ENCODE measurements at regions not wholly inside any gene's neighbourhood (a gene's known extent, or its start where the extent isn't known, plus 50 kb on each side); places are given as distances from the start of the nearest gene placed in this dataset.

DNA sequence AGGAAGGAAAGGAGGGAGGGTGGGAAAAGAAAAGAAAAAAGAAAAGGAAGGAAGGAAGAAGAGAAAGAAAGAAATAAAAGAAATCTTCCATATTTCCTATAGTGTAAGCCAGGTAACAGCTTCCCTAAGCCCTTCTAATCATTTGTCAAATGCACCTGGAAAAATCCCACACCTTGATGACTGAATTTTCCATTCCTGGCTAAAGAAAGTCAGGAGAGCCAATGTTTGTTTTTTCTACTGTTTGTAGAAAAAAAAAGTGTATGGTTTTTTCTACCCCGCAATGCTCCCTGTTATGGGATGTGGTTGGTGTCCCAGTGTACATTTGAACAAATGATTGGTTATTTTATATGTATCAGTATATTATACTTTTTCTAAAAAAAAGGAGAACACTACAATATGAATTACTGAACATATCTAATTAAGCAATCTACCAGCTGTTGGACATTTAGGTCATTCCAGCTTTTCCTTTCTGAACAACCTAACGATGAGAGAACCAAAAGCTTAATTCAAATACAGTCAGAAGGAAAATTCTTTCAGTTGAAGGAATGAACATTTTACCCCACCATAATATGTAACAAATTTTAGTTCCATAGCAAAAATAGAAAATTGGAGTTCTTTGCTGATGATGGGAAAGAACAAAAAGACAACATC lies 355.0 kb downstream of the SETD4 start:
- TF ChIP-seq, protein P1, sequence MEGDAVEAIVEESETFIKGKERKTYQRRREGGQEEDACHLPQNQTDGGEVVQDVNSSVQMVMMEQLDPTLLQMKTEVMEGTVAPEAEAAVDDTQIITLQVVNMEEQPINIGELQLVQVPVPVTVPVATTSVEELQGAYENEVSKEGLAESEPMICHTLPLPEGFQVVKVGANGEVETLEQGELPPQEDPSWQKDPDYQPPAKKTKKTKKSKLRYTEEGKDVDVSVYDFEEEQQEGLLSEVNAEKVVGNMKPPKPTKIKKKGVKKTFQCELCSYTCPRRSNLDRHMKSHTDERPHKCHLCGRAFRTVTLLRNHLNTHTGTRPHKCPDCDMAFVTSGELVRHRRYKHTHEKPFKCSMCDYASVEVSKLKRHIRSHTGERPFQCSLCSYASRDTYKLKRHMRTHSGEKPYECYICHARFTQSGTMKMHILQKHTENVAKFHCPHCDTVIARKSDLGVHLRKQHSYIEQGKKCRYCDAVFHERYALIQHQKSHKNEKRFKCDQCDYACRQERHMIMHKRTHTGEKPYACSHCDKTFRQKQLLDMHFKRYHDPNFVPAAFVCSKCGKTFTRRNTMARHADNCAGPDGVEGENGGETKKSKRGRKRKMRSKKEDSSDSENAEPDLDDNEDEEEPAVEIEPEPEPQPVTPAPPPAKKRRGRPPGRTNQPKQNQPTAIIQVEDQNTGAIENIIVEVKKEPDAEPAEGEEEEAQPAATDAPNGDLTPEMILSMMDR (IDR thresholded peaks at IDR 0.05) = no peak
- TF ChIP-seq POLR2AphosphoS5 (IDR thresholded peaks at IDR 0.05) = no peak

Data from upper lobe of left lung (tissue), 4 donors.